IMR-90 (cell line): ENCODE measurements at regions not wholly inside any gene's neighbourhood (a gene's known extent, or its start where the extent isn't known, plus 50 kb on each side); places are given as distances from the start of the nearest gene placed in this dataset.

Source experiments
- ATAC-seq: fragments of 200-7000 bp; cut with Tn5 transposase; 2 replicates; pipeline ENCODE4 v1.9.1; 2020; ENCODE audit warnings: low read depth, mild to moderate bottlenecking, moderate library complexity
- BruUV-seq: library from RNA; stranded (reverse); fragments of 400-500 nt; replicated peaks from 2 replicates; lab custom pipeline; 2021; lab: Mats Ljungman, UMichigan
- CTCF ChIA-PET: fragments of 300-600 bp; formaldehyde crosslinking; extraction: SDS; loops from one replicate; lab custom pipeline; 2021; ENCODE audit warnings: antibody characterized with exemption; lab: Yijun Ruan, JAX
- POLR2A ChIA-PET: fragments of 300-600 bp; sonication (Branson Sonifier 250); formaldehyde crosslinking; loops from one replicate; lab custom pipeline; 2022; ENCODE audit warnings: antibody characterized with exemption; ENCODE audit not compliant: unreplicated experiment; lab: Charles Lee
- DNase-seq: peaks from one replicate; pipeline ENCODE4 v3.0.0; 2013
- H2AFZ ChIP-seq: replicated peaks from 2 replicates; pipeline ENCODE3; 2013; ENCODE audit warnings: low read length, mild to moderate bottlenecking; ENCODE audit not compliant: poor library complexity
- H2AK5ac ChIP-seq: 2 replicates; pipeline ENCODE4 v1.6.1; 2013; ENCODE audit warnings: low read depth, low read length, inconsistent platforms
- H2AK9ac ChIP-seq: replicated peaks from 2 replicates; pipeline ENCODE3; 2013; ENCODE audit warnings: mild to moderate bottlenecking, low read depth, low read length, moderate library complexity; ENCODE audit not compliant: poor library complexity
- H2BK120ac ChIP-seq: 2 replicates; pipeline ENCODE4 v1.6.1; 2013; ENCODE audit warnings: low read depth, low read length, inconsistent platforms
- H2BK15ac ChIP-seq: 3 replicates; pipeline ENCODE4 v1.6.1; 2013; ENCODE audit warnings: low read depth, low read length, inconsistent platforms
- H2BK20ac ChIP-seq: 2 replicates; pipeline ENCODE4 v1.6.1; 2013; ENCODE audit warnings: low read depth, mild to moderate bottlenecking, inconsistent platforms, low read length, moderate library complexity
- H2BK5ac ChIP-seq: 2 replicates; pipeline ENCODE4 v1.6.1; 2013; ENCODE audit warnings: mild to moderate bottlenecking, low read depth, low read length, inconsistent platforms; ENCODE audit not compliant: poor library complexity, severe bottlenecking
- H3K14ac ChIP-seq: replicated peaks from 2 replicates; pipeline ENCODE4 v1.6.1; 2013; ENCODE audit warnings: low read depth, low read length, inconsistent platforms
- H3K18ac ChIP-seq: 2 replicates; pipeline ENCODE4 v1.6.1; 2013; ENCODE audit warnings: low read depth, low read length, control low read depth
- H3K23ac ChIP-seq: 2 replicates; pipeline ENCODE4 v1.6.1; 2013; ENCODE audit warnings: low read depth, low read length, inconsistent platforms
- H3K27ac ChIP-seq: 2 replicates; pipeline ENCODE4 v1.5.1; 2013; ENCODE audit warnings: mild to moderate bottlenecking, control low read depth, low read length; ENCODE audit not compliant: insufficient read depth
- H3K27me3 ChIP-seq: 2 replicates; pipeline ENCODE4 v1.6.1; 2013; ENCODE audit warnings: low read length; ENCODE audit not compliant: control insufficient read depth, insufficient read depth
- H3K36me3 ChIP-seq: 2 replicates; pipeline ENCODE4 v1.6.1; 2013; ENCODE audit warnings: low read length, mixed read lengths; ENCODE audit not compliant: control insufficient read depth, insufficient read depth
- H3K4ac ChIP-seq: 2 replicates; pipeline ENCODE4 v1.6.1; 2013; ENCODE audit warnings: low read depth, low read length, inconsistent platforms
- H3K4me1 ChIP-seq: 2 replicates; pipeline ENCODE4 v1.6.1; 2013; ENCODE audit warnings: low read length, mixed read lengths; ENCODE audit not compliant: control insufficient read depth, insufficient read depth
- H3K4me2 ChIP-seq: 2 replicates; pipeline ENCODE4 v1.6.1; 2013; ENCODE audit warnings: low read depth, mild to moderate bottlenecking, control low read depth, low read length, moderate library complexity
- H3K4me3 ChIP-seq: 2 replicates; pipeline ENCODE4 v1.5.1; 2013; ENCODE audit warnings: low read depth, mild to moderate bottlenecking, control low read depth, low read length, moderate library complexity; ENCODE audit not compliant: insufficient read depth
- H3K56ac ChIP-seq: 2 replicates; pipeline ENCODE4 v1.6.1; 2013; ENCODE audit warnings: low read length, inconsistent platforms; ENCODE audit not compliant: insufficient read depth; ENCODE audit errors: extremely low read depth
- H3K79me1 ChIP-seq, 2 experiments: 2 replicates each; pipeline ENCODE4 v1.6.1; 2013; ENCODE audit warnings: low read length in 2 of 2, inconsistent platforms in 1 of 2, low read depth in 1 of 2
- H3K9ac ChIP-seq: 2 replicates; pipeline ENCODE4 v1.6.1; 2013; ENCODE audit warnings: low read depth, low read length, control low read depth
- H3K9me1 ChIP-seq: 2 replicates; pipeline ENCODE4 v1.6.1; 2013; ENCODE audit warnings: low read length, inconsistent platforms; ENCODE audit not compliant: insufficient read depth
- H3K9me3 ChIP-seq: 2 replicates; pipeline ENCODE4 v1.6.1; 2013; ENCODE audit warnings: low read length; ENCODE audit not compliant: control insufficient read depth, insufficient read depth
- H4K20me1 ChIP-seq: 2 replicates; pipeline ENCODE4 v1.6.1; 2013; ENCODE audit warnings: low read length, inconsistent platforms; ENCODE audit not compliant: insufficient read depth
- H4K5ac ChIP-seq: 2 replicates; pipeline ENCODE4 v1.6.1; 2013; ENCODE audit warnings: mild to moderate bottlenecking, low read depth, low read length, control low read depth
- H4K8ac ChIP-seq, 2 experiments: 2 replicates each; pipeline ENCODE4 v1.6.1; 2013; ENCODE audit warnings: low read depth in 2 of 2, low read length in 2 of 2, control low read depth in 1 of 2, inconsistent platforms in 1 of 2
- H4K91ac ChIP-seq: 2 replicates; pipeline ENCODE4 v1.6.1; 2013; ENCODE audit warnings: low read depth, low read length, inconsistent platforms; ENCODE audit not compliant: insufficient read depth
- BHLHE40 ChIP-seq: fragments of 150-350 bp; IDR thresholded peaks from 2 replicates; pipeline ENCODE4 v1.6.1; 2016; ENCODE audit warnings: mild to moderate bottlenecking, low read depth, low read length
- CEBPB ChIP-seq: IDR thresholded peaks from 2 replicates; pipeline ENCODE4 v1.6.1; 2012; ENCODE audit warnings: low read depth, low read length, improper control_type of control experiment
- CHD1 ChIP-seq: IDR thresholded peaks from 2 replicates; pipeline ENCODE4 v1.6.1; 2012; ENCODE audit warnings: low read depth, low read length, improper control_type of control experiment
- FOS ChIP-seq: fragments of 150-350 bp; IDR thresholded peaks from 2 replicates; pipeline ENCODE4 v1.6.1; 2016; ENCODE audit warnings: low read depth, low read length
- MAFK ChIP-seq: IDR thresholded peaks from 2 replicates; pipeline ENCODE4 v1.6.1; 2012; ENCODE audit warnings: low read depth, low read length, improper control_type of control experiment
- MAZ ChIP-seq: IDR thresholded peaks from 2 replicates; pipeline ENCODE4 v1.6.1; 2012; ENCODE audit warnings: low read depth, mild to moderate bottlenecking, low read length, improper control_type of control experiment, moderate library complexity, borderline replicate concordance
- MXI1 ChIP-seq: IDR thresholded peaks from 2 replicates; pipeline ENCODE4 v1.6.1; 2012; ENCODE audit warnings: low read depth, mild to moderate bottlenecking, low read length, moderate library complexity, borderline replicate concordance
- NFE2L2 ChIP-seq: fragments of 150-350 bp; IDR thresholded peaks from 2 replicates; pipeline ENCODE4 v1.6.1; 2016; ENCODE audit warnings: low read depth, mild to moderate bottlenecking, low read length
- POLR2A ChIP-seq: IDR thresholded peaks from 2 replicates; pipeline ENCODE4 v1.6.1; 2012; ENCODE audit warnings: mild to moderate bottlenecking, low read depth, low read length
- RAD21 ChIP-seq: IDR thresholded peaks from 2 replicates; pipeline ENCODE4 v1.6.1; 2012; ENCODE audit warnings: low read length, improper control_type of control experiment
- RCOR1 ChIP-seq: IDR thresholded peaks from 2 replicates; pipeline ENCODE4 v1.6.1; 2012; ENCODE audit warnings: mild to moderate bottlenecking, low read length, improper control_type of control experiment; ENCODE audit not compliant: insufficient replicate concordance
- RFX5 ChIP-seq: IDR thresholded peaks from 2 replicates; pipeline ENCODE4 v1.8.0; 2012; ENCODE audit warnings: low read depth, mild to moderate bottlenecking, low read length, moderate library complexity
- SMC3 ChIP-seq: fragments of 150-350 bp; IDR thresholded peaks from 2 replicates; pipeline ENCODE4 v1.6.1; 2016; ENCODE audit warnings: low read depth, mild to moderate bottlenecking, antibody characterized with exemption, low read length, moderate library complexity
- WGBS, 2 experiments: methylation state at CpG; one replicate each; pipeline versions ENCODE4 v1.1.5 to v1.1.7; 2013; ENCODE audit warnings: missing lambda C conversion rate in 2 of 2; ENCODE audit not compliant: insufficient read length in 1 of 2; ENCODE audit errors: extremely low coverage in 2 of 2; 5-methylcytosine and 5-hydroxymethylcytosine counted together
- dilution Hi-C: fragments of 300-500 bp; cut with HindIII; formaldehyde crosslinking; loops from one replicate; pipeline ENCODE4 v1.14.3; 2018; ENCODE audit warnings: low sequenced_read_pairs; ENCODE audit not compliant: unreplicated experiment
- in situ Hi-C: fragments of 300-500 bp; cut with MboI; formaldehyde crosslinking; loops from 3 replicates; pipeline ENCODE4 v1.14.3; 2019; ENCODE audit warnings: low sequenced_read_pairs, inconsistent platforms, mixed read lengths
- intact Hi-C: fragments of 100-400 bp; cut with micrococcal nuclease; formaldehyde crosslinking; loops from 2 replicates; pipeline ENCODE4 v1.10.0; 2022
- TF ChIP-seq, protein P1 (sequence below): conservative IDR thresholded peaks from 2 replicates; pipeline ENCODE4 v1.5.1; 2012; ENCODE audit warnings: mild to moderate bottlenecking, low read depth, low read length, improper control_type of control experiment
- TF ChIP-seq, protein P2 (sequence below): fragments of 150-350 bp; IDR thresholded peaks from 2 replicates; pipeline ENCODE4 v1.6.1; 2017; ENCODE audit warnings: mild to moderate bottlenecking, antibody characterized with exemption, low read length, low read depth
- TF ChIP-seq, protein P3 (sequence below): fragments of 150-350 bp; IDR thresholded peaks from 2 replicates; pipeline ENCODE4 v1.6.1; 2016; ENCODE audit warnings: low read depth, mild to moderate bottlenecking, low read length, moderate library complexity, borderline replicate concordance

- no peak for DNase-seq
- WGBS, 2 experiments, result no CpG with 5 or more reads among the region's 7 CpGs
- in situ Hi-C loops, result no loop called here
- H3K4ac ChIP-seq, result no peak overlapping the region
- intact Hi-C loops, result no loop called here
- H3K9me3 ChIP-seq, result peaks cover 13% of the 10 kb centered on the region
- H2BK120ac ChIP-seq, result no peak overlapping the region
- ATAC-seq, result no peak
- no peaks in the 10 kb centered on the region for H3K4me1 ChIP-seq
- no peak overlapping the region for H3K9ac ChIP-seq
- H4K8ac ChIP-seq, result no peak overlapping the region
- H3K27ac ChIP-seq, result no peak overlapping the region
- no peak overlapping the region for H3K4me2 ChIP-seq
- H2BK20ac ChIP-seq, result no peak overlapping the region
- H2AK9ac ChIP-seq, result no peak overlapping the region
- H3K36me3 ChIP-seq, result no peaks in the 10 kb centered on the region
- no peak overlapping the region for H3K14ac ChIP-seq
- no peak overlapping the region for H2BK5ac ChIP-seq
- H3K9me1 ChIP-seq, result no peaks in the 10 kb centered on the region
- H2BK15ac ChIP-seq, result no peak overlapping the region
- no peak overlapping the region for H3K18ac ChIP-seq
- H2AK5ac ChIP-seq, result no peak overlapping the region
- H3K79me1 ChIP-seq, result no peaks in the 10 kb centered on the region
- TF ChIP-seq MAFK (no peak), RAD21 (no peak), RFX5 (no peak), MAZ (no peak), CEBPB (no peak), SMC3 (no peak), NFE2L2 (no peak), POLR2A (no peak), BHLHE40 (no peak), MXI1 (no peak), RCOR1 (no peak), FOS (no peak), CHD1 (no peak)
- TF ChIP-seq, protein P1, sequence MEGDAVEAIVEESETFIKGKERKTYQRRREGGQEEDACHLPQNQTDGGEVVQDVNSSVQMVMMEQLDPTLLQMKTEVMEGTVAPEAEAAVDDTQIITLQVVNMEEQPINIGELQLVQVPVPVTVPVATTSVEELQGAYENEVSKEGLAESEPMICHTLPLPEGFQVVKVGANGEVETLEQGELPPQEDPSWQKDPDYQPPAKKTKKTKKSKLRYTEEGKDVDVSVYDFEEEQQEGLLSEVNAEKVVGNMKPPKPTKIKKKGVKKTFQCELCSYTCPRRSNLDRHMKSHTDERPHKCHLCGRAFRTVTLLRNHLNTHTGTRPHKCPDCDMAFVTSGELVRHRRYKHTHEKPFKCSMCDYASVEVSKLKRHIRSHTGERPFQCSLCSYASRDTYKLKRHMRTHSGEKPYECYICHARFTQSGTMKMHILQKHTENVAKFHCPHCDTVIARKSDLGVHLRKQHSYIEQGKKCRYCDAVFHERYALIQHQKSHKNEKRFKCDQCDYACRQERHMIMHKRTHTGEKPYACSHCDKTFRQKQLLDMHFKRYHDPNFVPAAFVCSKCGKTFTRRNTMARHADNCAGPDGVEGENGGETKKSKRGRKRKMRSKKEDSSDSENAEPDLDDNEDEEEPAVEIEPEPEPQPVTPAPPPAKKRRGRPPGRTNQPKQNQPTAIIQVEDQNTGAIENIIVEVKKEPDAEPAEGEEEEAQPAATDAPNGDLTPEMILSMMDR, result no peak
- TF ChIP-seq, protein P2, sequence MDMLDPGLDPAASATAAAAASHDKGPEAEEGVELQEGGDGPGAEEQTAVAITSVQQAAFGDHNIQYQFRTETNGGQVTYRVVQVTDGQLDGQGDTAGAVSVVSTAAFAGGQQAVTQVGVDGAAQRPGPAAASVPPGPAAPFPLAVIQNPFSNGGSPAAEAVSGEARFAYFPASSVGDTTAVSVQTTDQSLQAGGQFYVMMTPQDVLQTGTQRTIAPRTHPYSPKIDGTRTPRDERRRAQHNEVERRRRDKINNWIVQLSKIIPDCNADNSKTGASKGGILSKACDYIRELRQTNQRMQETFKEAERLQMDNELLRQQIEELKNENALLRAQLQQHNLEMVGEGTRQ, result no peak
- TF ChIP-seq, protein P3, sequence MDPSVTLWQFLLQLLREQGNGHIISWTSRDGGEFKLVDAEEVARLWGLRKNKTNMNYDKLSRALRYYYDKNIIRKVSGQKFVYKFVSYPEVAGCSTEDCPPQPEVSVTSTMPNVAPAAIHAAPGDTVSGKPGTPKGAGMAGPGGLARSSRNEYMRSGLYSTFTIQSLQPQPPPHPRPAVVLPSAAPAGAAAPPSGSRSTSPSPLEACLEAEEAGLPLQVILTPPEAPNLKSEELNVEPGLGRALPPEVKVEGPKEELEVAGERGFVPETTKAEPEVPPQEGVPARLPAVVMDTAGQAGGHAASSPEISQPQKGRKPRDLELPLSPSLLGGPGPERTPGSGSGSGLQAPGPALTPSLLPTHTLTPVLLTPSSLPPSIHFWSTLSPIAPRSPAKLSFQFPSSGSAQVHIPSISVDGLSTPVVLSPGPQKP, result no peak
- dilution Hi-C loops, result no loop called here
- H2AFZ ChIP-seq, result no peak overlapping the region
- no peak overlapping the region for H3K23ac ChIP-seq
- H3K4me3 ChIP-seq, result no peak overlapping the region
- no peak overlapping the region for H4K91ac ChIP-seq
- no peak overlapping the region for H4K5ac ChIP-seq
- no peak overlapping the region for H3K56ac ChIP-seq
- no peaks in the 10 kb centered on the region for H4K20me1 ChIP-seq
- BruUV-seq, result no TSS peak
- POLR2A ChIA-PET, result no interaction called here
- CTCF ChIA-PET, result no interaction called here
- H3K27me3 ChIP-seq, result no peaks in the 10 kb centered on the region
Observed at GRCh38 chr5:166317425-166317824, 1974.0 kb upstream of the WWC1 start.
